ENCODE measurements at regions not wholly inside any gene's neighbourhood (a gene's known extent, or its start where the extent isn't known, plus 50 kb on each side); places are given as distances from the start of the nearest gene placed in this dataset.

- TF ChIP-seq TAF1 (IDR thresholded peaks at IDR 0.05; ENCODE audit: borderline replicate concordance, insufficient read depth, low read length) (no peak), REST (IDR thresholded peaks at IDR 0.05; ENCODE audit: insufficient read depth in 1 of 2, low read depth in 2 of 2, low read length in 2 of 2) (no peak), SIN3A (IDR thresholded peaks at IDR 0.05; ENCODE audit: borderline replicate concordance, insufficient read depth, low read length) (no peak), FOXP2 (optimal IDR thresholded peaks at IDR 0.05; ENCODE audit: borderline replicate concordance, extremely low read depth, extremely low read length, insufficient read depth) (no peak), POLR2AphosphoS5 (IDR thresholded peaks at IDR 0.05; ENCODE audit: low read depth, low read length) (no peak)
Measured at GRCh38 chr15:94057305-94057704, 174.1 kb upstream of the MCTP2 start.

GRCh38 chr15:94056314-94056713 lies 175.0 kb upstream of the MCTP2 start:
- TF ChIP-seq SIN3A (IDR thresholded peaks at IDR 0.05; ENCODE audit: borderline replicate concordance, insufficient read depth, low read length) = no peak
- no peak for TF ChIP-seq POLR2AphosphoS5 (IDR thresholded peaks at IDR 0.05; ENCODE audit: low read depth, low read length)
- no peak for TF ChIP-seq REST (IDR thresholded peaks at IDR 0.05; ENCODE audit: insufficient read depth in 1 of 2, low read depth in 2 of 2, low read length in 2 of 2)
- TF ChIP-seq TAF1 (IDR thresholded peaks at IDR 0.05; ENCODE audit: borderline replicate concordance, insufficient read depth, low read length) = no peak
- no peak for TF ChIP-seq FOXP2 (optimal IDR thresholded peaks at IDR 0.05; ENCODE audit: borderline replicate concordance, extremely low read depth, extremely low read length, insufficient read depth)

- TF ChIP-seq TAF1 (IDR thresholded peaks at IDR 0.05; ENCODE audit: borderline replicate concordance, insufficient read depth, low read length) (no peak), POLR2AphosphoS5 (IDR thresholded peaks at IDR 0.05; ENCODE audit: low read depth, low read length) (no peak), FOXP2 (optimal IDR thresholded peaks at IDR 0.05; ENCODE audit: borderline replicate concordance, extremely low read depth, extremely low read length, insufficient read depth) (no peak), REST (IDR thresholded peaks at IDR 0.05; ENCODE audit: insufficient read depth in 1 of 2, low read depth in 2 of 2, low read length in 2 of 2) (no peak), SIN3A (IDR thresholded peaks at IDR 0.05; ENCODE audit: borderline replicate concordance, insufficient read depth, low read length) (no peak)
Measured at GRCh38 chr15:94053626-94054025, 177.7 kb upstream of the MCTP2 start.

- no peak for TF ChIP-seq TAF1 (IDR thresholded peaks at IDR 0.05; ENCODE audit: borderline replicate concordance, insufficient read depth, low read length)
- no peak for TF ChIP-seq POLR2AphosphoS5 (IDR thresholded peaks at IDR 0.05; ENCODE audit: low read depth, low read length)
- TF ChIP-seq SIN3A (IDR thresholded peaks at IDR 0.05; ENCODE audit: borderline replicate concordance, insufficient read depth, low read length) = no peak
- no peak for TF ChIP-seq REST (IDR thresholded peaks at IDR 0.05; ENCODE audit: insufficient read depth in 1 of 2, low read depth in 2 of 2, low read length in 2 of 2)
- no peak for TF ChIP-seq FOXP2 (optimal IDR thresholded peaks at IDR 0.05; ENCODE audit: borderline replicate concordance, extremely low read depth, extremely low read length, insufficient read depth)
Measured at GRCh38 chr15:94052711-94053110, 178.7 kb upstream of the MCTP2 start.

- TF ChIP-seq REST (IDR thresholded peaks at IDR 0.05; ENCODE audit: insufficient read depth in 1 of 2, low read depth in 2 of 2, low read length in 2 of 2) = no peak
- TF ChIP-seq SIN3A (IDR thresholded peaks at IDR 0.05; ENCODE audit: borderline replicate concordance, insufficient read depth, low read length) = no peak
- no peak for TF ChIP-seq TAF1 (IDR thresholded peaks at IDR 0.05; ENCODE audit: borderline replicate concordance, insufficient read depth, low read length)
- no peak for TF ChIP-seq FOXP2 (optimal IDR thresholded peaks at IDR 0.05; ENCODE audit: borderline replicate concordance, extremely low read depth, extremely low read length, insufficient read depth)
- TF ChIP-seq POLR2AphosphoS5 (IDR thresholded peaks at IDR 0.05; ENCODE audit: low read depth, low read length) = no peak
Measured at GRCh38 chr15:94047566-94047965, 183.8 kb upstream of the MCTP2 start.

Measured in PFSK-1 (cell line).